ENCODE measurements at regions not wholly inside any gene's neighbourhood (a gene's known extent, or its start where the extent isn't known, plus 50 kb on each side); places are given as distances from the start of the nearest gene placed in this dataset.

DNA sequence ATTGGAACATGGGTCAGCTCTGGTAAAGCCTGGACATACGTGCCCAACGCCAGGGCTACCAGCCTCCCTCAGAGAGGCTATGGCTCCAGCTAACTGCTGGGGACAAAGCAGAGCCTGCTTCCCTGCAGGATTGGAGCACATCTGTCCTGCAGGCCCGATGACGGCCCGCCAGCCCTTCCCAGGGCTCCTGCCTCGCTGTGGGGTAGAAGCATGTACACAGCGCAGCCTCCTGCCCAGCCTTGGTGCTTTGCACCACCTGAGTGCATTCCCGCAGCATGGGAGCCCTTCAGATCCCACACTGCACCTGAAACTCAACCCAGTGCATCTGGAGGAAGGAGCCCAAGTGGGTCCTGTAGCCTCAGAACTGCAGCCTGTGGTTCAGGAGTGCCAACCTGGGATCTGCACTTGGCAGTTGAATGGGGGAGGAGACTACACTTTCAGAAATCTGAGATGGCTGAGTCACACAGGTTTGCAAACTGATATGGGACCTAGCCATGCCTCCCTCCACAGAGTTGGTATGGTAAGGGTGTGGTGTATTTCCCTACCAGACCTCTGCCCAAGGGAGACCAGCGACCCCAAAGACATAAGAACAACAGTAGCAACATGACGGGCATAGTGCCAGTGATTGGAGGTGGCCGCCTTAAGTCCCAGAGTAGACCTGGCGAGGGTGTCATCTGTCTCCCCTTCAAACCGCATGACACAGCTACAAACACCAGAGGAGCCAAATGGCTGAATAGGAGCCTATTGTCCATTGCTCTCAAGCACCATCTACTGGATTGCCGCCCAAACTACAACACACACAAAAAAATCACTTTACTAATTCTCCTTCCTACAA is 273.9 kb upstream of the MIS18BP1 start (continued):
- TF ChIP-seq NANOG (IDR thresholded peaks at IDR 0.05; ENCODE audit: insufficient read depth, low read depth, low read length, poor library complexity, severe bottlenecking) = no peak

Measured in H1 (cell line).